Caki2 (cell line): ENCODE measurements at regions not wholly inside any gene's neighbourhood (a gene's known extent, or its start where the extent isn't known, plus 50 kb on each side); places are given as distances from the start of the nearest gene placed in this dataset.

Source experiments
- DNase-seq: peaks from one replicate; pipeline ENCODE4 v3.0.0-alpha.2; 2015; ENCODE audit warnings: low read depth
- in situ Hi-C: cut with HindIII; loops from 2 replicates; pipeline ENCODE4 v1.10.0; 2016; ENCODE audit warnings: low sequenced_read_pairs, low pct_unique_long_range_greater_than_20kb, mixed read lengths

DNA sequence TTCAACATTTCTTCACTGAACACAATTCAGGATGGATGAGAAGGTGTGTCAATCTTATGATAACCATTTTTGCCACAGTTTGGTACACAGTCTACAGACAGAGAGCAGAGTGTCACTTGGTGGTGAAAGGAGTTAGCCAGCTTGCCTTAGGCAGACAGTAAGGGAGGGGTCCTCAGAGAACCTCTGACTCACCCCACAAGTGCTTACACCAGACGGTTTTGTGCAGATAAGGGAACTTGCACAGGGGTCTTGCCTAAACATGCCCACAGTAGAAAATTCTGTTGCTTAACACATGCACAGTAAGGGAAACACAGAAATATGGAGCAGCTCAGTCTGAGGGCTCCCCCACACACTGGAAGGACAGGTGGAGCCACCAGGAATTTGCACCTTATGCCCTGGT lies 204.5 kb upstream of the CDH8 start:
- in situ Hi-C loops: no loop called here
- DNase-seq: no peak

DNA sequence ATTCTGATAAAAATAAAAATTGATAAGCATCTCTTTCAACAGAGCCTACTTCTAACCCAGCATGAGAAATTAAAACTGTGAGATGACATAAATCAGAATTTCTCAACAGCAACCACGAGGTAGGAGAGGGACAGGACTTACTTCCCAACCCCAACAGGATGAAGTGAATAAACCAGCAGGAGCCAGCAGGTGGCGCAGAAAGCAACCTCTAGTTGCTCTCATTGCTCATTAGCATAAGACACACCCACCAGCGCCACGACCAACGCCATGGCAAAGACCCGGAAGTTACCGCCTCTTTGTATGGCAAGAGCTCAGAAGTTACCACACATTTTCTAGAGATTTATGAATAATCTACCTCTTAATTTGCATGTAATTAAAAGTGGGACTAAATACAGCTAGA lies 189.4 kb upstream of the CDH8 start:
- peak; percentile 75 for DNase-seq
- in situ Hi-C loops: no loop called here

DNA sequence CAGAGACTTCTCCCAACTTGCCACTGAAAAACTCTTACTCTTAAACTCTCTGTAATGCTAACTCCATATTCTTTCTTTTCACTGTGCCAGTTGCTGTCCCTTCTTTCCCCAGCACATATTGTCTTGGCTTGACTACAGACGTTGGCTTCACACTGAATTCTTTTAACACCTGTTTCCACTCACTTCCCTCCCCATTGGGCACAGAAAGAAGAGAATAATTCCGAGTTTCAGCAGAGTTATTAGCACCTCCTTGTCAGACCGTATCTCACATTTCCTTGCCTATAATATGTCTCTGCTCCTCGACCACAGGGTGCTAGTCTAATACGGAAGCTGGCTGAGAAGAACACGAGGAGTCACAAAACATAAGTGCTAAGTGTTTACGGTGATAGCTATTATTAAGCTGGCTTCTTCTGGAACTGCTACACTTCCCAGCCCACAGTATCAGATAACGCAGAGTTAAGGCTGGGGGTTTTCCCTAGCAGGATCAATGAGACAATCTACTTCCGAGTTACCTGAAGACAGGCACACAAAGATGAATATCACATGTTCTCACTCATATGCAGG lies 188.5 kb upstream of the CDH8 start:
- no peak for DNase-seq
- in situ Hi-C loops: no loop called here

DNA sequence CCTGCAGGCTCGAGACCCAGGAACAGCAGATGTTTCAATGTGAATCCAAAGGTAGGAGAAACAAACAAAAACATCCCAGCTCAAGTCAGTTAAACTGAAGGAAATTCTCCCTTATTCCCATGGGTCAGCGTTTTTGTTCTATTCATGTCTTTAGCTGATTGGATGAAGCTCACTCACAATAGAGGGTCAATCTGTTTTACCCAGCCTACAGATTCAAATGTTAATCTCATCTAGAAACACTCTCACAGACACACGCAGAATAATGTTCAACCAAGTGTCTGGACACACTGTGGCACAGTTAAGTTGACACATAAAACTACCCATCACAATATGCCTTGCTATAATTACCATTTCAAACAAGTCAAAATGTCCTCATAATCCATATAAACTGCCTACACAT lies 180.6 kb upstream of the CDH8 start:
- in situ Hi-C loops: no loop called here
- no peak for DNase-seq

DNA sequence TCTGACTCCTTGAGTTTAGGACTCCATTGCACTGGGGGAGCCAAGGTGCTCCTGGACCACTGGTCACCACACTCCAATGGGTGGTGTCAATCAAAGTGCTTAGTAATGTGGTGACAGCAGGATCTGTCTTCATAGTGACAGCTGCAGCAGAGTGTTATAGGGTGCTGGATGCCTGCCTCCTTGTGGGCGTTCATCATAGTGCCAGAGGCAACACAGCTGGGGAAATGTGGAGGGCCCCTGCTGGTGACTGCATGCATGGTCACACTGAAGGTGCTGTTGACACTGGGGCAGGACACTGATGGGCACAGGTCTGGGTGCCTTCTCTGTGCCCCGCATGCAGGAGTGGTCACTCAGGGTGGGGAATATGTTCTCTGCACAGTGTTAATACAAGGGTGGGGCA lies 177.5 kb upstream of the CDH8 start:
- no peak for DNase-seq
- in situ Hi-C loops: no loop called here

DNA sequence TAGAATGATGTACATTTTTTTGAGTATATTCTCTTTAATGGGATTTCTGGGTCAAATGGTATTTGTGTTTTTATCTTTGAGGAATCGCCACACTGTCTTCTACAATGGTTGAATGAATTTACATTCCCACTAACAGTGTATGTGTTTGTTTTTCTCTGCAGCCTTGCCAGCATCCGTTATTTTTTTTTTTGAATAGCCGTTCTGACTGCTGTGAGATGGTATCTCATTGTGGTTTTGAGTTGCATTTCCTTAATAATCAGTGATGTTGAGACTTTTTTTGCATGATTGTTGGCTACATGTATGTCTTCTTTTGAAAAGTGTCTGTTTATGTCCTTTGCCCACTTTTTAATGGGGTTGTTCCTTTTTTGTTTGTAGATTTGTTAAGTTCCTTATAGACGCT lies 172.7 kb upstream of the CDH8 start:
- no peak for DNase-seq
- in situ Hi-C loops: no loop called here

DNA sequence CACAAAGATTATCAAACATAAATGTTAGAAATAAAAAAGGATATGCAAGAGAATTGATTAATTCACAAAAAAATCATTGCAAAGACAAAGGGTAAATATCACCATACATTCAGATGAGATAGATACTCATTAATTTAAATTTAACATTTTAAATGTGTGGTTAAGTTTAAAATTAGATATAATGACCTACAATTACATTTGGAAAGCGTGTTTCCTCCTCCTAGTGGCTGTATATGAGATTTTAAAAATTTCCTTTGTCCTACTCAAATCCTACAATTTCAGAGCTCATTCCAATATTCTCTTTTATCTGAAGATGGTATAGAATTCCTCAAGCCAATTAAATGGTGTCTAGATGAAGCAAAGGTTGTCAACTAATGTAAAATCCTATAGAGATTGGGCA lies 169.2 kb upstream of the CDH8 start:
- no peak for DNase-seq
- in situ Hi-C loops: no loop called here

DNA sequence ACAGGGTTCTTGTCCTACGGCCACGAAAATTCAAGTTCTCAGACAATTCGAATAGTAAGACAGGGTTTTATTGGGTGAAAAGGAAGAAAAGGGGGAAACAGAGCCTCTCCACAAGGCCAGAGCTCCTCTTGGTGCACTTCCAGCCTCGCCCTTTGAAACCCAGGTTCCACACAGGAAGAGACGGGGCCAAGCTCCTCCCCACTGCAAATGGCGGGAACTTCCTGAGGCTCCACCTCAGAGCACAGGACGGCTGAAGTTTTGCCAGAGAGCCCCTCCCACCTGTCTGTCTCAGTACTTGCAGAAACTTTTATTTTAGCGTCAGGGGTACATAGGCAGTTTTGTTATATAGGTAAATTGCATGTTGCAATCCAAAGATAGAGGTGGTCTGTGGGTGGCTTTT lies 165.7 kb upstream of the CDH8 start:
- no peak for DNase-seq
- in situ Hi-C loops: no loop called here

DNA sequence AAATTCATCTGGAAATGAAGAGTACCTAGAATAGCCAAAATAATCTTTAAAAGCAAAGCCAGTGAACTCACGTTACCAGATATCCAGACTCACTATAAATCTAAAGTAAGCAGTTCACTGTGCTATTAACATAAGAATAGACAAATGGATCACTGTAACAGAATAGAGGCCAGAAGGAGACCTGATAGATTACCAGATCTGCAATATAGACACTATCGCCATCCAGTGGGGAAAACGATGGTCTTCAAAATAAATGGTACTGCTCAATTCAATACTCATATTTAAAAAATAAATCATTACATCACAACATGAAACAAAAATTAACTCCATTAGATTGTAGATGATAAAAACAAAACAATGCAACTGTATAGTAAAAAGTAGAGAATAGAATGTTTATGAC lies 158.6 kb upstream of the CDH8 start:
- DNase-seq: no peak
- in situ Hi-C loops: no loop called here

DNA sequence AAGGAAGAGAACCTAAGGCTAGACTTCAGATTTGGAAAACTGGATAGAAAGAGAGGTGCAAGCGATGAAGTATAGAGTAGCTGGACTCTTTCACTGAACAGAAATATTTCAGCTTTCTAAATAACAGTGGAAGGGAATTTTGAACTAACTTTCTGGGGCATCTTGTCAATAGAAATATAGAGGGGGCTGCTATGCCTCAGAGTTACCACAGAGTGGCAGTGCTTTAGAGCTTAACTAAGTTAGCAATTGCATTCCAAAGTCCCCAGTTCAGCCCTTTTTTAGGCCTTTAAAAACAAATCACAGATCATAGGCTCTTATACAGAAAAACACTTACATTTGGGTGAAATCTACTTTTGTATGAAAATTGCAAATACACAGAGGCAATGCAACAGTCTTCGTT lies 154.2 kb upstream of the CDH8 start:
- in situ Hi-C loops: no loop called here
- no peak for DNase-seq

DNA sequence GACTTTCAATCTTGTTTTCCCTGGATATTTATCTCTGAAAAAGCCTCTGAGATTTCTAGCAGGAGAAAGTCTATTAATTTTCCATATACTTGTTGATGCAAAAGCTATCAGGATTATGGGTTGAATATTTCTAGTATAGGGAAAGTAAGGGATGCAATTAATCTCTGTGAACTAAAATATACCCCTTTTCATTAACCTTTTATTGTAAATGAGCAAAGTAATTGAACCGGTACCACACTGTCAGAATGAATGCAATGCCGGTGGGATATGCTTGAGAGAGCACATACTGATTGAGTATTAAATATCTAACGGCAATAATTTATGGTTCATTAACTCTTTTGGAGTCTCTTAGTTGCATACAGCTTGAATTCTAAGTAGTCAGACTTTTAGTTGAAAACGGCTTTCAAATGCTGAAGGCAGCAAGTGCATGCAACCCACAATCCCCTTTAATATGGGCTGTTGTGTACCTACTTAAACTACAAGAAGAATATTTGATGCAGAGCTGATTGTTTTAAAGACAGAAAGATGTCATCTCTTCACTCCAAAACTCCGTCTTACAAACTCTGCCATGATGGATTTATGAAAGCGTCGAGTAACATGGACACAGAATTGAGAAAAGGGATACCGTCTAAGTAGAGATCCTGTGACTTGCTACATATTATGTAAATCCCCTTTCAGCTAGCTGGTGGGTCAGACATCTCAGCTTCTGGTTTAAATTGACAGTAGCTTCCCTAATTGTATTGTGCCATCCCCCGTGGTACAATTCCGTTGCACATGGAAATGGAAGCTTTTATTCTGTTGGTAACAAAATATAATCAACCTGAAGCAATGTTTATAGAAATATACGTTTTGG lies 141.3 kb upstream of the CDH8 start:
- in situ Hi-C loops: no loop called here
- no peak for DNase-seq

DNA sequence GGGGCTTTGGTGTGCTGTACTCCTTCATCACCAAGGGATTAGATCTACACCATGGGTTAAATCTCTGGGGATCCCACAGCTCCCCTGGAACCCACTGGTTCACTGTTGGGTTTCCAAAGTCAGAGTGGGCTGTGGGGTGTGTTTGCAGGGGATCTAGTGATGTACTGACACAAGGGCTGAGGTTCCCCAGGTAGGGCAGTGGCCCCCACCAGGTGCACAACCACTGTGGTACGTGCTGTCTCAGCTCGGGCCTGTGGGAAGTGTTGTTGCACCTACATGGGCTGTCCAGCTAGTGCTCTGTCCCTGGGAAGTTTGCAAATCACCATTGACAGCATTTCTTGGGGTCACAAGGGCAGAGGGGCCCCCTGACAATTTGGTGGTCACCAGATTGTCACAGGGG lies 134.4 kb upstream of the CDH8 start:
- DNase-seq: no peak
- in situ Hi-C loops: no loop called here

DNA sequence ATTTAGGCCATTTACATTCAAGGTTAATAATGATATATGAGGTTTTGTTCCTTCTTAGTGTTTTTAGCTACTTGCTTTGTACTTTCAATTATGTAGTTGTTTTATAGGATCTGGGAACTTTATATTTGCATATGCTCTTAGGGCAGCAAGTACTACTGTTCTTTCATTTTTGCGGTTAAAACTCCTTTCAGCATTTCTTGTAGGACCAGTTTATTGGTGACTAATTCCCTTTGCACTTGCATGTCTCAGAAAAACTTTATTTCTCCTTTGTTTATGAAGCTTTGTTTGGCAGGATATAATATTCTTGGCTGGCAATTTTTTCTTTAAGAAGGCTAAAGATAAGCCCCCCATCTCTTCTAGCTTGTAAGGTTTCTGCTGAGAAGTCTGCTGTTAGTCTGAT lies 131.3 kb upstream of the CDH8 start:
- in situ Hi-C loops: no loop called here

DNA sequence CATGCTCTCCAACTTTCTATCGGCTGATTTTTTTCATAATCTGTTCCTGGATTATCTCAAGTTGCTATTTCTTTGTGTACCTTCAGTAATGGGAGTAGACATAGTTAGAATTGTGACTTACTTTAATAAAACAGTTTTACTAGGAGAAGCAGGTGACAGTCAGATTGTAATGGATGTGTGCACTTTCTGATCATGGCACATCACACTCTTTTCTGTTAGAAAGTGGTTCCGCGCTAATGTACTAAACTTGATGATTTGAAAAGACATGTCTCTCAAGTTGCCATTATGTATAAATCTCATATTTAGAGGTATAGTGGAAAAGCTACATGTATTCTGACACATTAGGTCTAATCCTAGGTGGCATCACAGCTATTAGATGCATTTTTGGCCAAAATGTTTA lies 121.3 kb upstream of the CDH8 start:
- in situ Hi-C loops: no loop called here
- no peak for DNase-seq

More for the DNA sequence above, 131.3 kb upstream of the CDH8 start:
- DNase-seq: no peak

DNA sequence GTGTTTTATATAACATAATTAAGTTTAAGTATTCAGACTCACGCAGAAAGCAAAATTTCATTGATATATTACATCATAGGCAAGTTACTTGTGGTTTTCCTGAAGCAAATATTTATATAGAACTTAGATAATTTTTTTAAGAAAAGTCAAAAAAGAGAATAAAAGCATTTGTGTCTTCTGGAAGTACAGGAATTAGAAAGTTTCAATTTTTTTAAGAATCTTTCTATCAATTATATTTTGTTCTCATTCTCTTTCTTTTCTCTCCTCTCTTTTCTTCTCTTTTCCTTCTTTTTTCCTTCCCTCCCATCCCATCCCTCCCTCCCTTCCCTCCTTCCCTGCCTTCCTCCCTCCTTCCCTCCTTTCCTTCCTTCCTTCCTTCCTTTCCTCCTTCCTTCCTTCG lies 120.7 kb upstream of the CDH8 start:
- no peak for DNase-seq
- in situ Hi-C loops: no loop called here

DNA sequence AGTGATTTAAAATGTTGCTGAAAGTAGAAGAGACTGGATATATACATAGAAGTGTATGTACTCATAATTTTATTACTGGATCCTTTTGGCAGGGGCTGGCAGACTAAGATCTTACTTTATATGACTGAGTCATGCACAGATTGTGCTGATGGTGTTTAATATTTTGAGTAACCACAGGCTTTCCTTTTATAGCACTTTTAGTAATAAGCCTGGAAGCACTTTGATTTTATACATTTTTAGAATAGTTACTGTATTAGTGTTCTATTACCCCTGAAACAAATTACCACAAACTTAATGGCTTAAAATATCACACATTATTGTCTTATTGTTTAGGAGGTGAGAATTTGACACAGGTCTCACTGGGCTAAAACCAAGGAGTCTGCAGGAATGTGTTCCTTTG lies 113.4 kb upstream of the CDH8 start:
- DNase-seq: no peak

DNA sequence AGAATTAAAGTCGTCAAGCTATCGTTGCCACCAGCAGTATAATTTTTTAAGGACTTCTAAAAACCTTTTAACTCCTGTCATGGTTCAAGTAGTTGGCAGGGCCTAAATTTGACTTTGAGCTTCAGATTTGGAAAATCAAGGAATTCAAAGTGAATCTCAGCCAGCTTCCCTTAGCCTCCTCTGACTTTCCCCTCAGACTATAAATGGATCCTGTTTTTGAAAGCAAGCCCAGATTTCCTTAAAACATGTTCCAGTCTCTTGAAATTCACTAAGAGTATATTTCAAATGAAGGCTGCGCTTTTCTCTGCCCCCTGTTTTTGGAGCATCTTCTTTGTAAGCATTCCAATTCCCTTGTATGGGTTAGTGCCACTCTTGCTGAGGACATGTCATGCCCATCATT lies 101.8 kb upstream of the CDH8 start:
- no peak for DNase-seq
- in situ Hi-C loops: no loop called here

More for the DNA sequence above, 113.4 kb upstream of the CDH8 start:
- in situ Hi-C loops: no loop called here

DNA sequence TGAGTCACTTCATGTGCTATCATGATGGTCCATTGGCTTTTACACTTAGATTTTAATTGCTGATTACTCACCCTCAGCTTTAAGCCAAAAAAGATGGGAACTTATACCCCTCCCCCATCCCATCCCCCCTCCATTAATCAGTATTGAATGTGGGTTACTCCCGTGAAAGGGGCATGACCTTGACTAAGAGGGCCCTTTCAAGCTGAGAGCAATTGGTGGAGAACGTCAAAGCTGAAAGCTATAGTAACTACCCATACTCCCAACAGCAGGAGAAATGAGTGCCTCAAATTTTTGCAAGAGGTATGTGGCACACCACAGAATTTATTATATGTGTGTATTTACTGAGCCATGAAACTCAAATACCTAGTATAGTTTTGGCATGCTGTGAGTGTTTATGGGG lies 99.7 kb upstream of the CDH8 start:
- peak; percentile 90 for DNase-seq
- in situ Hi-C loops: no loop called here

DNA sequence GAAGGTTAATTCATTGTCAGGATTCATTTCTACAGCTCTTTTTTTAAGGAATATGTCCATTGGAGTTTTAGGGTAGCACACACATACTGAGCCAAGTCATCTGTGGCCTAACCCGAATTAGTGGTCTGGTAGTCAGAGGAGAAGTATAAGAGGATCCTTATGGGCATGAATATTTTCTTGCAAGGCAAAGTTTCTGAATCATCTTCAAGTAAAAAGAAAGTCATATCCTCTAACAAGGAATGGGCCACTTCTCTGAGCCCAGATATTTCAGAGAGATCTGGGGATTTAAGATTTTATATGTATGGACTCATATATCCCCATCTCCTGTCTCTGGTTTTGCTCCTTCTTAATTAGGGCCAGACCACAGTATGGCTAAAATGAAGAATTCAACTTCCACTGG lies 99.2 kb upstream of the CDH8 start:
- no peak for DNase-seq
- in situ Hi-C loops: no loop called here

DNA sequence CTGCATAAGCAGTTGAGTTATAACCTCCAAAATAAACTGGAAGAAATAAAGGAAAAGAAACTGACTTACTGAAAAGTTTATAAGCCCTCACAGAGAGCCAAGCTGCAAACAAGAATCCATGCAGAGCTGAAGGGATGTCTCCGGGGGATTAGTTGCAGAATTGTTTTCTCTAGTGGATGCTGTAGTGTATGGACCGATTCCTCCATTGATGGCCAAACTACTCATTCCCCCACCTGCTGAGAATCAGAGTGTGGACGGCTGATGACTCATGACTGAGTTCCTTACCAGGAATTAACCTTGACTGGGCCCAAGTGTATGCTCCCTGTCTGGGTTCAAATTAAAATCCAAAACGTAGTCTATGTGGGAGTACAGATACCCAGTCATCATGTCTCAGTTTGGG lies 93.9 kb upstream of the CDH8 start:
- DNase-seq: no peak
- in situ Hi-C loops: no loop called here
